Transverse colon (tissue), 4 donors: ENCODE measurements at regions not wholly inside any gene's neighbourhood (a gene's known extent, or its start where the extent isn't known, plus 50 kb on each side); places are given as distances from the start of the nearest gene placed in this dataset.
A peak's percentile ranks its signal among the peaks of the same experiment; 100 is the strongest.

Experiments used
- DNase-seq: peaks from one replicate; pipeline ENCODE4 v3.0.0-alpha.2; 2019
- H3K27ac ChIP-seq, 4 donors: fragments of 200-600 bp; sonication (generic); 2 replicates each; pipeline ENCODE4 v1.5.1; 2016 to 2018; ENCODE audit warnings: inconsistent platforms in 4 of 4
- H3K27me3 ChIP-seq: fragments of 200-600 bp; sonication (generic); 2 replicates; pipeline ENCODE4 v1.5.1; 2017; ENCODE audit warnings: inconsistent platforms
- H3K36me3 ChIP-seq, 4 donors: fragments of 200-600 bp; sonication (generic); 2 replicates each; pipeline ENCODE4 v1.5.1; 2017 to 2019; ENCODE audit warnings: inconsistent platforms in 4 of 4
- H3K4me1 ChIP-seq, 4 donors: fragments of 200-600 bp; sonication (generic); 2 replicates each; pipeline ENCODE4 v1.5.1; 2017 to 2020; ENCODE audit warnings: inconsistent platforms in 4 of 4
- H3K4me3 ChIP-seq, 4 donors: fragments of 200-600 bp; sonication (generic); 1 replicate in 1 of 4; 2 replicates in 3 of 4; pipeline versions ENCODE4 v1.5.1 to v1.6.1; 2017 to 2019; ENCODE audit warnings: inconsistent platforms in 4 of 4
- H3K9me3 ChIP-seq, 2 donors: fragments of 200-600 bp; sonication (generic); 2 replicates each; pipeline ENCODE4 v1.5.1; 2017 to 2019; ENCODE audit warnings: inconsistent platforms in 2 of 2
- EP300 ChIP-seq: sonication (generic); formaldehyde crosslinking; IDR thresholded peaks from one replicate; pipeline ENCODE4 v1.6.1; 2017; ENCODE audit warnings: antibody characterized with exemption, low read depth
- POLR2A ChIP-seq: fragments of 450-650 bp; IDR thresholded peaks from one replicate; pipeline ENCODE4 v1.6.1; 2016; ENCODE audit warnings: antibody characterized with exemption, mild to moderate bottlenecking, moderate library complexity
- POLR2AphosphoS5 ChIP-seq, 3 donors: sonication (generic); formaldehyde crosslinking; IDR thresholded peaks; one replicate each; pipeline ENCODE4 v1.6.1; 2016; ENCODE audit warnings: antibody characterized with exemption in 3 of 3
- WGBS, 2 donors: methylation state at CpG; one replicate each; pipeline ENCODE4 v1.1.5; 2018; ENCODE audit warnings: low coverage in 1 of 2; 5-methylcytosine and 5-hydroxymethylcytosine counted together
- in situ Hi-C, 4 donors: fragments of 200-750 bp; cut with MboI; loops; one replicate each; pipeline versions ENCODE4 v1.15.0 to v1.15.1; 2017; ENCODE audit warnings: low sequenced_read_pairs in 3 of 4, low pct_ligation_motif_present in 1 of 4, low pct_unique_long_range_greater_than_20kb in 1 of 4
- intact Hi-C: fragments of 100-400 bp; cut with DNase I; formaldehyde crosslinking; loops from one replicate; pipeline ENCODE4 v1.15.1; 2023; ENCODE audit warnings: low total_unique reads
- TF ChIP-seq, protein P1 (sequence below), 5 experiments: fragments of 200-600 bp in 3 of 5; fragments of 450-650 bp in 2 of 5; sonication (generic) in 3 of 5; IDR thresholded peaks; 1 replicate in 2 of 5; 2 replicates in 3 of 5; pipeline ENCODE4 v1.5.1; 2016 to 2017; ENCODE audit warnings: antibody characterized with exemption in 5 of 5, inconsistent platforms in 3 of 5, mild to moderate bottlenecking in 2 of 5, moderate library complexity in 1 of 5

- no peak overlapping the region for H3K4me3 ChIP-seq
- DNase-seq = no peak
- TF ChIP-seq, protein P1, sequence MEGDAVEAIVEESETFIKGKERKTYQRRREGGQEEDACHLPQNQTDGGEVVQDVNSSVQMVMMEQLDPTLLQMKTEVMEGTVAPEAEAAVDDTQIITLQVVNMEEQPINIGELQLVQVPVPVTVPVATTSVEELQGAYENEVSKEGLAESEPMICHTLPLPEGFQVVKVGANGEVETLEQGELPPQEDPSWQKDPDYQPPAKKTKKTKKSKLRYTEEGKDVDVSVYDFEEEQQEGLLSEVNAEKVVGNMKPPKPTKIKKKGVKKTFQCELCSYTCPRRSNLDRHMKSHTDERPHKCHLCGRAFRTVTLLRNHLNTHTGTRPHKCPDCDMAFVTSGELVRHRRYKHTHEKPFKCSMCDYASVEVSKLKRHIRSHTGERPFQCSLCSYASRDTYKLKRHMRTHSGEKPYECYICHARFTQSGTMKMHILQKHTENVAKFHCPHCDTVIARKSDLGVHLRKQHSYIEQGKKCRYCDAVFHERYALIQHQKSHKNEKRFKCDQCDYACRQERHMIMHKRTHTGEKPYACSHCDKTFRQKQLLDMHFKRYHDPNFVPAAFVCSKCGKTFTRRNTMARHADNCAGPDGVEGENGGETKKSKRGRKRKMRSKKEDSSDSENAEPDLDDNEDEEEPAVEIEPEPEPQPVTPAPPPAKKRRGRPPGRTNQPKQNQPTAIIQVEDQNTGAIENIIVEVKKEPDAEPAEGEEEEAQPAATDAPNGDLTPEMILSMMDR (IDR thresholded peaks at IDR 0.05) = no peak
- TF ChIP-seq POLR2AphosphoS5 (IDR thresholded peaks at IDR 0.05) (no peak), EP300 (no peak), POLR2A (no peak)
- in situ Hi-C loops (loop anchor here in 1 of 4 donors (25.0 kb wide), 1 partner anchor 548 kb away; the partner anchor contains the start of gene TRIB2), intact Hi-C loops (no loop called here)
- H3K27me3 ChIP-seq = no peaks in the 10 kb centered on the region
- no peaks in the 10 kb centered on the region for H3K9me3 ChIP-seq
- 93 to 95% methylated on average over 5 to 12 of the region's 12 CpGs for WGBS, 2 donors
- H3K27ac ChIP-seq = no peak overlapping the region
- no peaks in the 10 kb centered on the region for H3K36me3 ChIP-seq
- H3K4me1 ChIP-seq = peaks cover 0 to 7% (median 3%) of the 10 kb centered on the region in 4 donors
Measured at GRCh38 chr2:12163866-12164265, 417.4 kb downstream of the LPIN1 start.

DNA sequence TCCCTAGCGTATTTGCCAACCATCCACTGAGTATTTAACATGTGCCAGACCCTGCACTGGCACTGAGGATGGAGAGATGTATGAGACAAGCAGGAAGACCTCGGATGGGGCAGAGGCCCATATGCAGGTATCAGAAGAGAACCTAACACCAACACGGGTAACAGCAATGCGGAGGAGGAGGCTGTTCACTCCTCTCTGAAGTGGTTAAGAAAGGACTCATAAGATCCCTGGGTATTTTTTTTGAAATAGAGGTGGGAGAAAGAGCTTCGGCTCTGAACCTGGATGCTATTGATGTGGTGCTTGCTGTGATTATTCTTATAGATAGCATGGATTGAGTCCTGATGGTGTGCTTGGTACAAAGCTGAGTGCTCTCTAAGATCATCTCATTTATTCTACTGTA, 418.3 kb downstream of the LPIN1 start:
- intact Hi-C loops = no loop called here
- H3K27me3 ChIP-seq = no peaks in the 10 kb centered on the region
- in situ Hi-C loops = loop anchor here in 1 of 4 donors (25.0 kb wide), 1 partner anchor 548 kb away; the partner anchor contains the start of gene TRIB2
- H3K4me3 ChIP-seq = no peak overlapping the region
- H3K36me3 ChIP-seq = no peaks in the 10 kb centered on the region
- peaks cover 5 to 15% (median 11%) of the 10 kb centered on the region in 4 donors for H3K4me1 ChIP-seq
- DNase-seq = no peak
- WGBS, 2 donors = 80 to 92% methylated on average over 5 of the region's 5 CpGs
- no peak overlapping the region for H3K27ac ChIP-seq
- no peaks in the 10 kb centered on the region for H3K9me3 ChIP-seq
- TF ChIP-seq POLR2AphosphoS5 (IDR thresholded peaks at IDR 0.05) (no peak), POLR2A (no peak), EP300 (no peak)
- TF ChIP-seq, protein P1 (IDR thresholded peaks at IDR 0.05) = no peak

DNA sequence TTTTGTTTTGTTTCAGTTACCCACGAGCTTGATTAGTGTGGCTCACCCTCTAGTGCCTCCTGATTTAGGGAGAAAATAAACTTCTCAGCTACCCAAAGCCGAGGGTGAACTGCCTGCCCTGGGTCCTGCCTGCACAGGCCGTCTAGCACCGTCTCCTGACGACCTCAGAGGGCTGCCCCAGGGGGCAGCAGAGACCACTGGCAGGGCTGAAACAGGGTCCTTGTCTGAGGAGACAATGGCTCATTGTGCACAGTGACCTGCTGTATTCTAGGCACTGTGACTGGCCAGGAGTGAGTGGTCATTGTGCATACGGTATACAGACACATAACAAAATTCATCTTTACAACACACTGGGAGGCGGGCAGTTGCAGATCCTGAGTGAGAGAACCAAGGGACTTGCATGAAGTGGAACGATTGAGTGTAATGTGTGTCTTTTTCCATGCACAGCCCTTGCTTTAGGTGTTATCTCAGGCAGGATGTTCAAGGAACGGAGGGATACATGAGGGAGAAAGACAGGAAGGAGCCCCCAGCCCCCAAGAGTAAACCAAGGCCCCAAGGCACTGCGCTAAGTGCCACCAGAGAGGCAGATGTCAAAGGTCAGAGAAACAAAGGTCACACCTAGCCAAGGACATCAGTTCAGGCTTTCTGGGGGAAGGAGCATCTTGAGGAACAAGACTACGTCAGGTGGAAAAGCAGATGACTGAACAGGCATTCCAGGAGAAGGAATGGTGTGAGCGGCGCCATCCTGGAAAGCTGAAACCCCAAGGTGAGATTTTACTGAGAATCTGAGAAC, 421.3 kb downstream of the LPIN1 start:
- 80 to 89% methylated on average over 5 to 13 of the region's 13 CpGs for WGBS, 2 donors
- Histone ChIP-seq H3K27me3 (no peaks in the 10 kb centered on the region), H3K36me3 (no peaks in the 10 kb centered on the region), H3K4me3 (no peak overlapping the region), H3K4me1 (peaks cover 8 to 20% (median 16%) of the 10 kb centered on the region in 4 donors), H3K27ac (no peak overlapping the region), H3K9me3 (no peaks in the 10 kb centered on the region)
- TF ChIP-seq, protein P1 (IDR thresholded peaks at IDR 0.05) = peak in 1 of 5 experiments; percentile 29
- no peak for TF ChIP-seq POLR2A
- in situ Hi-C loops (loop anchor here in 1 of 4 donors (25.0 kb wide), 1 partner anchor 545 kb away; the partner anchor contains the start of gene TRIB2), intact Hi-C loops (no loop called here)
- DNase-seq = peak; percentile 16

GRCh38 chr2:12168354-12168753, 421.9 kb downstream of the LPIN1 start:
- Histone ChIP-seq H3K9me3 (no peaks in the 10 kb centered on the region), H3K27me3 (no peaks in the 10 kb centered on the region), H3K4me3 (no peak overlapping the region), H3K4me1 (peaks cover 8 to 20% (median 16%) of the 10 kb centered on the region in 4 donors), H3K27ac (peak overlapping the region in 3 of 4 donors; percentile 1 to 71 (median 32)), H3K36me3 (no peaks in the 10 kb centered on the region)
- TF ChIP-seq POLR2A = no peak
- TF ChIP-seq EP300 = no peak
- no peak for TF ChIP-seq POLR2AphosphoS5 (IDR thresholded peaks at IDR 0.05)
- TF ChIP-seq, protein P1 (IDR thresholded peaks at IDR 0.05) = no peak
- WGBS, 2 donors = 91 to 94% methylated on average over 3 to 6 of the region's 6 CpGs
- no peak for DNase-seq
- intact Hi-C loops = no loop called here
- in situ Hi-C loops = loop anchor here in 1 of 4 donors (25.0 kb wide), 1 partner anchor 544 kb away; the partner anchor contains the start of gene TRIB2
